Pulmonary artery endothelial cell (primary cell): ENCODE measurements at regions not wholly inside any gene's neighbourhood (a gene's known extent, or its start where the extent isn't known, plus 50 kb on each side); places are given as distances from the start of the nearest gene placed in this dataset.
"Not testable (repeated sequence)": the region's sequence is repeated elsewhere in the genome, so short reads cannot be mapped to it uniquely, and the experiment has no call there.

Experiments
- DNase-seq: peaks from one replicate; pipeline ENCODE4 v3.0.0-alpha.2; 2011; ENCODE audit warnings: low read depth, low spot score

GRCh38 chr3:147471741-147472140 is 62.6 kb downstream of the ZIC1 start:
- DNase-seq = no peak

GRCh38 chr3:147472846-147473245 is 63.7 kb downstream of the ZIC1 start:
- DNase-seq = no peak

GRCh38 chr3:147483145-147483544 is 74.0 kb downstream of the ZIC1 start:
- DNase-seq = no peak

- no peak for DNase-seq
Measured at GRCh38 chr3:147483578-147483977, 74.4 kb downstream of the ZIC1 start.

GRCh38 chr3:147493065-147493464 is 83.9 kb downstream of the ZIC1 start:
- no peak for DNase-seq

- no peak for DNase-seq
Measured at GRCh38 chr3:147493666-147494065, 84.5 kb downstream of the ZIC1 start.

GRCh38 chr3:147497286-147497685 is 88.1 kb downstream of the ZIC1 start:
- no peak for DNase-seq

GRCh38 chr3:147507638-147508286 is 98.6 kb downstream of the ZIC1 start:
- DNase-seq = no peak

GRCh38 chr3:147509448-147509847 is 100.3 kb downstream of the ZIC1 start:
- no peak for DNase-seq

- no peak for DNase-seq
Measured at GRCh38 chr3:147513785-147514184, 104.6 kb downstream of the ZIC1 start.

- DNase-seq = no peak
Measured at GRCh38 chr3:147514366-147515160, 105.4 kb downstream of the ZIC1 start.

- no peak for DNase-seq
Measured at GRCh38 chr3:147518465-147518864, 109.3 kb downstream of the ZIC1 start.

GRCh38 chr3:147521646-147522045 is 112.5 kb downstream of the ZIC1 start:
- DNase-seq = no peak

- not testable (repeated sequence) for DNase-seq
Measured at GRCh38 chr3:147522780-147523179, 113.6 kb downstream of the ZIC1 start.

GRCh38 chr3:147529551-147529950 is 120.4 kb downstream of the ZIC1 start:
- no peak for DNase-seq

- no peak for DNase-seq
Measured at GRCh38 chr3:147538034-147538433, 128.9 kb downstream of the ZIC1 start.

- no peak for DNase-seq
Measured at GRCh38 chr3:147540921-147541320, 131.8 kb downstream of the ZIC1 start.

- no peak for DNase-seq
Measured at GRCh38 chr3:147544290-147544689, 135.1 kb downstream of the ZIC1 start.

- DNase-seq = no peak
Measured at GRCh38 chr3:147551491-147551890, 142.3 kb downstream of the ZIC1 start.

- no peak for DNase-seq
Measured at GRCh38 chr3:147554332-147554731, 145.2 kb downstream of the ZIC1 start.

- no peak for DNase-seq
Measured at GRCh38 chr3:147572970-147573340, 163.8 kb downstream of the ZIC1 start.

- DNase-seq = no peak
Measured at GRCh38 chr3:147574621-147575020, 165.5 kb downstream of the ZIC1 start.

GRCh38 chr3:147575391-147575790 is 166.2 kb downstream of the ZIC1 start:
- DNase-seq = no peak
